Osteoblast (primary cell): ENCODE measurements at regions not wholly inside any gene's neighbourhood (a gene's known extent, or its start where the extent isn't known, plus 50 kb on each side); places are given as distances from the start of the nearest gene placed in this dataset.

Experiments used
- DNase-seq: peaks from one replicate; pipeline ENCODE4 v3.0.0; 2011; ENCODE audit warnings: low spot score, mixed read lengths; ENCODE audit not compliant: insufficient read length; ENCODE audit errors: missing footprints
- H2AFZ ChIP-seq: 2 replicates; pipeline ENCODE4 v1.6.0; 2011; ENCODE audit warnings: mild to moderate bottlenecking, low read length
- H3K27ac ChIP-seq: 2 replicates; pipeline ENCODE4 v1.5.1; 2011; ENCODE audit warnings: mild to moderate bottlenecking, low read depth, low read length, moderate library complexity
- H3K27me3 ChIP-seq: 2 replicates; pipeline ENCODE4 v1.6.0; 2012; ENCODE audit warnings: mild to moderate bottlenecking, control low read depth, inconsistent platforms, low read length, moderate library complexity; ENCODE audit not compliant: insufficient read depth
- H3K36me3 ChIP-seq: 2 replicates; pipeline ENCODE4 v1.5.1; 2011; ENCODE audit warnings: mild to moderate bottlenecking, low read length, control low read depth, moderate library complexity; ENCODE audit not compliant: insufficient read depth
- H3K4me1 ChIP-seq: 2 replicates; pipeline ENCODE4 v1.5.1; 2011; ENCODE audit warnings: mild to moderate bottlenecking, low read length, control low read depth, moderate library complexity; ENCODE audit not compliant: insufficient read depth
- H3K4me2 ChIP-seq: 2 replicates; pipeline ENCODE4 v1.6.0; 2011; ENCODE audit warnings: mild to moderate bottlenecking, low read length; ENCODE audit not compliant: insufficient read depth
- H3K4me3 ChIP-seq: fragments of 200-600 bp; sonication (generic); 3 replicates; pipeline ENCODE4 v1.5.1; 2012; ENCODE audit warnings: mild to moderate bottlenecking, low read length, inconsistent platforms; ENCODE audit not compliant: insufficient read depth
- H3K79me2 ChIP-seq: 2 replicates; pipeline ENCODE4 v1.6.0; 2012; ENCODE audit warnings: mild to moderate bottlenecking, low read length, control low read depth, inconsistent platforms; ENCODE audit not compliant: insufficient read depth
- H3K9me3 ChIP-seq: 2 replicates; pipeline ENCODE4 v1.5.1; 2011; ENCODE audit warnings: low read depth, low read length, control low read depth
- H4K20me1 ChIP-seq: 2 replicates; pipeline ENCODE4 v1.6.0; 2012; ENCODE audit warnings: mild to moderate bottlenecking, low read length, control low read depth; ENCODE audit not compliant: insufficient read depth
- CTCF ChIP-seq: IDR thresholded peaks from 2 replicates; pipeline ENCODE4 v1.5.1; 2011; ENCODE audit warnings: mild to moderate bottlenecking, low read depth, low read length, moderate library complexity; ENCODE audit errors: extremely low read depth

DNA sequence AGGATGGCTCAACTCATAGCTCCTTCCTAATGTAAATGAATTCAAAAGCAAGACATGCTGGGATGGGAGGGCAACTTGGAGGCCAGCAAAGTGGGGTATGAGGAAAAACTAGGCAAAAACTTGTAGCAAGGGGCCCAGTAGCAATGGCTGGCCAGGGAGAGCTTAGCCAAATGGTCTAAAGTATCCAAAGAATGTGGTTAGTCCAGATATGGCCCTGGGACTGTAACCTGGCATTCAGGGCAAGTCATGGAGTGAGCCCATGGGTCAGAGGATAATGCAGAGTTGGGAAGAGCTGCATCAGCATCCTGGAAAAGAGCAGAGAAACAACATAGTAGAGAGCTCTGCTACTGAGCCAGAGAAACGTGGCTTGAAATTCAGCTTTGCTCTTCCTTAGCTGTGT, 191.7 kb downstream of the SUCLA2 start:
- no peak for DNase-seq
- TF ChIP-seq CTCF, result no peak
- Histone ChIP-seq H2AFZ (no peak overlapping the region), H3K27ac (no peak overlapping the region), H3K4me3 (no peak overlapping the region), H3K27me3 (peaks cover 2% of the 10 kb centered on the region), H3K4me1 (no peaks in the 10 kb centered on the region), H3K4me2 (no peak overlapping the region), H3K79me2 (no peaks in the 10 kb centered on the region), H3K9me3 (no peaks in the 10 kb centered on the region), H3K36me3 (no peaks in the 10 kb centered on the region), H4K20me1 (no peaks in the 10 kb centered on the region)

- TF ChIP-seq CTCF, result no peak
- DNase-seq, result no peak
- Histone ChIP-seq H2AFZ (no peak overlapping the region), H3K9me3 (no peaks in the 10 kb centered on the region), H3K27ac (no peak overlapping the region), H3K79me2 (no peaks in the 10 kb centered on the region), H3K27me3 (peaks cover 2% of the 10 kb centered on the region), H3K4me2 (no peak overlapping the region), H4K20me1 (no peaks in the 10 kb centered on the region), H3K4me3 (no peak overlapping the region), H3K4me1 (no peaks in the 10 kb centered on the region), H3K36me3 (no peaks in the 10 kb centered on the region)
Observed at GRCh38 chr13:47803131-47803530, 197.9 kb downstream of the SUCLA2 start.

DNA sequence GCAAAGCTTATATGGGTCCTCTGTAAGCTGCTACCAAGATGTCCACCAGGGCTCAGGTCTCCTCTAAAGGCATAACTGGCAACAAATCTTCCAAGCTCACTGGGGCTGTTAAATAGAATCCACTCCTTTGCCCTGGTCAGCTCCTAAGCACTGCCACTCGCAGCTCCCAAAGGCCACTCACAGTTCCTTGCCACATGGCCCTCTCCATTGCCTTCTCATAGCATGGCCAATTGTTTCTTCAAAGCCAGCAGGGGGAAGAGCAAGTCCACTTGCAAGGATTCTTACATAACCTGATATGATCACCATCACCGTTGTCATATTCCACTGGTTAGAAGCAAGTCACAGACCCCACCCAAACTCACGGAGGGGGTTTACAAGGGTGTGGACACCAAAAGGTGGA, 199.5 kb downstream of the SUCLA2 start:
- no peaks in the 10 kb centered on the region for H3K79me2 ChIP-seq
- TF ChIP-seq CTCF, result no peak
- H3K4me2 ChIP-seq, result no peak overlapping the region
- H3K4me1 ChIP-seq, result no peaks in the 10 kb centered on the region
- no peak overlapping the region for H3K4me3 ChIP-seq
- no peak overlapping the region for H3K27ac ChIP-seq
- DNase-seq, result no peak
- H2AFZ ChIP-seq, result no peak overlapping the region
- H4K20me1 ChIP-seq, result no peaks in the 10 kb centered on the region
- no peaks in the 10 kb centered on the region for H3K9me3 ChIP-seq
- no peaks in the 10 kb centered on the region for H3K27me3 ChIP-seq
- no peaks in the 10 kb centered on the region for H3K36me3 ChIP-seq

DNA sequence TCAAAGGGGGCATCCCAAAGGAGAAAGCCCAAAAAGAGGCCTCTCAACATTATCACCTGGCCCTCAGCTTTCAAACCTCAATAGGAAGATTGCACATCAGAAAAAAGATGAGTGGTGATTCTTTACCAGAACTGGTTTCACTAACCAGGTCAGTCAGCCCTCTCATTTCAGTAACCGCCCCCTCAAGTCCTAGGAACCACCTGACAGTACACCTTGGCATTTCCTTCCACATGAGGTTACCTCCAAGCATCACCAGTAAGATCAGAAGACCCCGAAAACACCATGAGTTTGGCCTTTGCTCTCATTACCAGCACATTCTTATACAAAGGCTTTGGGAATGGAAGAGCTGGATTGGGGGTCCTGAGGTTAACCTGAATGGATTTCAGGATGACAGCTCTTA, 200.5 kb downstream of the SUCLA2 start:
- H4K20me1 ChIP-seq, result no peaks in the 10 kb centered on the region
- no peak overlapping the region for H3K4me2 ChIP-seq
- no peaks in the 10 kb centered on the region for H3K4me1 ChIP-seq
- no peaks in the 10 kb centered on the region for H3K36me3 ChIP-seq
- no peaks in the 10 kb centered on the region for H3K27me3 ChIP-seq
- no peak for TF ChIP-seq CTCF
- H3K27ac ChIP-seq, result no peak overlapping the region
- no peaks in the 10 kb centered on the region for H3K9me3 ChIP-seq
- no peak overlapping the region for H3K4me3 ChIP-seq
- no peaks in the 10 kb centered on the region for H3K79me2 ChIP-seq
- no peak overlapping the region for H2AFZ ChIP-seq
- no peak for DNase-seq
